DLD1 (cell line): ENCODE measurements at regions not wholly inside any gene's neighbourhood (a gene's known extent, or its start where the extent isn't known, plus 50 kb on each side); places are given as distances from the start of the nearest gene placed in this dataset.
"Not testable (repeated sequence)": the region's sequence is repeated elsewhere in the genome, so short reads cannot be mapped to it uniquely, and the experiment has no call there.

Experiments used
- in situ Hi-C: cut with HindIII; loops from 2 replicates; pipeline ENCODE4 v1.10.0; 2017; ENCODE audit warnings: low sequenced_read_pairs

- in situ Hi-C loops, result no loop called here
Observed at GRCh38 chr1:208977012-208977411, 606.5 kb upstream of the CAMK1G start.

GRCh38 chr1:208977638-208978256 is 605.8 kb upstream of the CAMK1G start:
- in situ Hi-C loops, result no loop called here

DNA sequence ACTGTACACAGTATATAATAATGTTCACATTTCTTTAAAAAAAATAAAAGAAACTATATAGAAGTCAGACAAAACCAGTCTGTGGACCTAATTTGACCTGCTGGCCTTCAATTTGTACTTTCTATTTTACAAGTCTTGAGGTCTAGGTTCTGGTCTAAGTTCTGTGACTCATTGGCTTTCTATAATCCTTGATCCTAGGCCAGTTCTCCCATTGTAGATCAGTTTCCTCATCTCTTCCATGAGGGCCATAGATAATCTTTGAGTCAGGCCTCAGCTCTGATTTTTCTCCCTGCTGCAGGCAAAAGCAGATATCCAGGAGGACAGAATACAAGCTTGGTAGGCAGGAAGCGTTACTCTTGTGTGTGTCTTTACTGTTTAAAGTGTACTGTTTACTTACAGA is 603.7 kb upstream of the CAMK1G start:
- in situ Hi-C loops, result no loop called here

DNA sequence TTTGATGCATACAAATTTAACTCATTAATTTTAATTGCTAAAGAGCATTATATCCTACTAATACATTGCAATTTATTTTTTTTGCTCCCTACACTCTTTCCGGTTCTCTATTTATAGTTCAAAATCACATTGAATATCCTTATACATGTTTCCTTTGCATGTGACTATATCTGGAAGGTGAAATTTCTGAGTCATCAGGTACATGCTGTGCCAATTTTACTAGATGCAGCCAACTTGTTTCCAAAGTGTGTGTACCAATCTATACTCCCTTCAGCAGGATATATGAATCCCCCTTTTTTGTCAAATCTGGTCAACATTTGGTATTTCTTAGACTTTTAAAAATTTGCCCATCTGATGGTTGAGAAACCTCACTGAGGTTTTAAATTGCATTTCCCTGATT is 602.9 kb upstream of the CAMK1G start:
- in situ Hi-C loops, result no loop called here

GRCh38 chr1:208985231-208985630 is 598.3 kb upstream of the CAMK1G start:
- in situ Hi-C loops, result no loop called here

GRCh38 chr1:208988811-208989222 is 594.7 kb upstream of the CAMK1G start:
- in situ Hi-C loops, result no loop called here

GRCh38 chr1:208990456-208990855 is 593.1 kb upstream of the CAMK1G start:
- in situ Hi-C loops, result no loop called here

- in situ Hi-C loops, result not testable (repeated sequence)
Observed at GRCh38 chr1:208997053-208997452, 586.5 kb upstream of the CAMK1G start.

GRCh38 chr1:208997726-208998312 is 585.7 kb upstream of the CAMK1G start:
- in situ Hi-C loops, result no loop called here

DNA sequence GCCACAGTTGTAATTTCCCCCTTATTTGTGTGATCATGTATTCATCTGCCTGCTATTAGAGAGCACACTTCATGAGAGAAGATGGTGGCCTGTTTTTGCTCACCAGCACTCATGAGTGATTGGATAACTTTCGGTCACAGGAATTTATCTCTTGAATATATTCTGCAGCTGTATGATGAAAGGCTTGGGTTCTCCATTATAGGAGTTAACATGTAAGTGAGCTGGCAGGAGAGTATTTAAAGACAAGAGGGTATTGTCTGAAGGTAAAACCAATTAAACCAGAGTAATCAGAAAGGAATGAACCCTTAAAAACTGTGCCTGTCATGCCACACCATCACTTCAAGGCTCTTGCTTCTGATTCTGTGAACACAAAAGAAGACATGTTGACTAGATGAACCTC is 574.9 kb upstream of the CAMK1G start:
- in situ Hi-C loops, result no loop called here

DNA sequence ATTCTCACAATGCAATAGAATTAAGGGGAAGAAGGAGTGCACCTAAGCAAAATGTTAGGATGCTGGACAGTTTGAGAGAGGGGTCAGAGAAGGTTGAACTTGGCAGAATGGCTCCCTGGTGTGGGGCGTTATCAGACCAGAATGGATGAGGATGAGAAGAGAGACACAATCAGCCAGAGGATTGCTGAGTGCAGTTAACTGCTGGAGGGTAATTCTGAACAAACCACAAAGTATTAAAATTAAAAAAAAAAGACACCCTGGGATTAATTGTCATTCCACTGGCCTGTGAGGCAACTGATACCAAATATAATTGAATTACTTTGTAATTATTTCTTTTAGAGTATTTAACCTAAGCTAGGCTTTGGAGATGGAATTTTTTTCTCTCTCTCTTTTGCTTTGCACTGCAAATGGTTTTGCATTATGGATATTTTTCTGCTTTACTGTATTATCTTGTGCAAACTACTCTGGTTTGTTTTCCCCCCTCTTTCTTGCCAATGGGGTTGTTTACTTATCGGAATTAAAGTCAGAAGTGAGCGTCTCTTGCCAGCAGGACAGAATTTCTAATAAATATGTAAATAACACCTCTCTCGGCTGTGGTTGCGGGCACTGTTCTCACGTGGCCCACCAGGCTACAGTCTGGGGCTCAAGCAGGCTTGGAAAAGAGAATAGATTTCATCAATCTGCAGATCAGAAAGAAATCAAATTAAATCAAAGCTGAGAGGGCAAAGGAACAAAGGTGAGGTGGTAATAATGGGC is 572.9 kb upstream of the CAMK1G start:
- in situ Hi-C loops, result no loop called here

DNA sequence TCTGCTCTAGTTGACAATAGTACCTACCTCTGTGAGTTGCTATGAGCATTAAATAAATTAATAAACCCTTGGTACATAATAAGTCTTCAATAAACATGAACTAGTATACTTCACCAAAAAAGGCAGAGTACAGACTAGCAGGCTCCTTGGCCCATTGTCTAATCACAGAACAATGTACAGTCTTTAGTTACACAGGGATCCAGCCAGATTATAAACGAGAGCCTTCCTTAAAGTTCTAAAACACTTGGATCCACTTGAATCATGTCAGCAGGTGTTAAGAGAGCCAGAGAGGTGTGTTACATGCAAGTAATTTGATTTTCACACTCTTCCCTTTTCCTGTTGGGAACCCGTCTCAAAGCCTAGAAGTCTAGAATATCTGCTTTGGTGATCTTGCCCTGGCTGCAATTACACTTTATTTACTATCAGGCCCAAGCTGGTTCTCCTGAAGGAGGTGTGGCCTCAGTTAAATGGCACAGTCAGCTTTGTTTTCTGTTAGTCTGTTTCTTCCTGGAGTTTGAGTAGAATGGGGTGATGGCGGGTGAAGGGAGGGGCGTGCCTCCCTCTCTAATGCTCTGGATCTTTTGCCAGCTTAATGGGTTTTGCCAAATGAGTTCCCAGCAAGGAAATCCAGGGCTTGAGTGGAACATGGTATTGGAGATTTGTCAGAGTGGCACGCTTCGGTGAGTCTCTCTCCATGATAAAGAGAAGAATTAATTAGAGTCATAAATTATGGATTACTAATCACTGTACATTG is 570.9 kb upstream of the CAMK1G start:
- in situ Hi-C loops, result no loop called here

GRCh38 chr1:209015092-209015491 is 568.4 kb upstream of the CAMK1G start:
- in situ Hi-C loops, result no loop called here

DNA sequence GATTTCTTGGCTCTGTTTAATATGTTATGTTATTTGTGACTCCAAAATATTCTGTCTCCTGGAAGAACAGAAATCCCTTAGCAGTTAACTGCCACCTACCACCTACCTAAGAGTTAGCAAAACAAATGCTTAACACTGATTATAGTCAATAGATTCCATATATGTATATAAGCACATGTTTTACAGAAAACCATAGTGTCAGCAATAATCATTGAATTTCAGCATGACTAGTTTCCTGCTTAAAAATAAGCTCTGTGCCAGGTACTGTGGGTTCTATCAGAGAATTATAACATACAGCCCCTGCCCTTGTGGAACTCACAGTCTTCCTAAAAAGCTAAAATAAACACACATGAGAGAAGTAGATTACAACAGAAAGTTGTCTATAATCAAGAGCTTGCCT is 561.9 kb upstream of the CAMK1G start:
- in situ Hi-C loops, result no loop called here

DNA sequence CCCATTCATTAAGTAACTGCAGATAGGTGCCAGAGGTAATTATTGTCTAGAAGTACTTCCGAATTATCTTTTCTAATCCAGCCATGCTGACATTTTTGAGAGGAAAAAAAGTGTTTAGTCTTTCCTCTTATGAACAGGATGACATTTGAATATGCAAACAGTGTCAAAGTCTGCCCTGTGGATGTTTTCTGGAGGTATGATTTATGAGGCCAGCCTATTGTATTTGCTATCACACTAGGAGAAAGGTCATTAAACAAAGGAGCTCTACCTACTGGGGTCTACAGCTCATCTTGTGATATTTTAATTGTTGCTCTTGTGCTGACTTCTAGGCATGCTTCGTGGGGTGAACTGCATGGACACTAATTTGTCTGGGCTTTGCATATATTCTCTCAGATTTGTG is 559.7 kb upstream of the CAMK1G start:
- in situ Hi-C loops, result no loop called here

GRCh38 chr1:209029737-209030136 is 553.8 kb upstream of the CAMK1G start:
- in situ Hi-C loops, result no loop called here

DNA sequence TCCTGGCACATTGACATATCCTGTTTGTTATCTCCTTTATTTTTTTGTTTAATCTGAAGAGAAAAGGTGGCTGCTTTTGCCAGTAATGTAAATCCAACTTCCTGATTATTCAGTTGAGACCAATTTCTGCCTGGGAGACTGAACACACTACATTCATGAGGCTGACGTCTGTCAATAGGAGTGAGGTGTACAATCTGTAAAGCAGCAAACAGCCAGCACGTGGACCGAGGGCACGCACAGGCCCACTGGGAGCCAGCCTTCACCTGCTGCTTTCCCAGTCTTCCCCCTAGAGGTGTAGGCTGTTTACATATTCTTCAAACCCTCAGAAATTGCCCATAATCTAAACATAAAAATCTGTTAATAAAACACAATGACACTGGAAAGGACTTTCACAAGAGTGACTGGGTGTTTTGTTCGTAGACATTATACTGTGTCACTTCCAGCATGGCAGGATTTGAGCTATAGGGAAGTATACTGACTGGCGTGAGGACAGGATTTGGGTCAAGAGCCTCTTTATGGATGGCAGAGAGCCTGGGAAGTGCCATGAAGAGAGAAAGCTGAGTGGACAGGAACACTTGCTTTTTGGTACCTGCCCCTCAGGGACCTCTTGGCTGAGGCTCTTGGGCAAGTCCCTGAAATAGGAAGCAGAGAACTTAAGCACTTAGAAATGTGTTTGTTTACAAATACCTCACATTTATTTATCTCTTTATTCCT is 552.9 kb upstream of the CAMK1G start:
- in situ Hi-C loops, result no loop called here

- in situ Hi-C loops, result no loop called here
Observed at GRCh38 chr1:209037064-209037463, 546.5 kb upstream of the CAMK1G start.

DNA sequence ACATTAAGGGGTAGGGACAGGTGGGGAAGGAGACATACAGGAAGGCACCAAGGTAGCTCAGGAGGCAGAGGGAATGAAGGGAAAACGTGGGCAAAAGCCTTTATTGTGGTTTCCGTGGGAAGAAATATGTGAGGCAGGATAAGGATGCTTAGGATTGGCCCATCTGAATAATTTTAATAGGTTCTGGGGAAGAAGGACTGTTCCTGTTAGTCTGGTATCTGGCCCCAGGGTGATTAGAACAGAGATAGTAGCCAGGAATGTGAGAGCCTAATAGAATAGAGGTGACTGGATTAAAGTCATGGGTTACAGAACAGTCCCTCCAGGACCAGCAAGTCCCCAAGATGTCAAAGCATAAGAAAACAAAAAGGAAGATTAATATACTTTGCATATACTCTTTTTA is 545.2 kb upstream of the CAMK1G start:
- in situ Hi-C loops, result no loop called here

DNA sequence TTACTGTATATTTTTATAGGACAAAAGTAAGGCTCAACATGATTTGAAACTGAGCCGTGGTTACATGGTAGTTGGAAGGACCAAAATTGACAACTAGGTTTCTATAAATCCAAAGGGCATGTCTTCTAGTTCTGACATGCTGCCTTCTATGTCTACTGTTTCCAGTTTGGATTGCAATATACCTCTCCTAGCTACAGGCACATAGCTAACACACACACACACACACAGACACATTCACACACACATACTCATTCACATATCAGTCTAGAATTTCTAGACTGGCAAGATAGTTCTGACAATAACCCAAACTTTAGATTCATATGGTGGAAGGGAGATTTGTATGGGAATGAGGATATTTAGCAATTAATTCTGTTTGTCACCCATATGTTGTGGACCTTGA is 544.8 kb upstream of the CAMK1G start:
- in situ Hi-C loops, result no loop called here

GRCh38 chr1:209040351-209040750 is 543.2 kb upstream of the CAMK1G start:
- in situ Hi-C loops, result no loop called here
